Activated T-cell treated with anti-CD3 and anti-CD28 coated beads for 48 hours (primary cell): ENCODE measurements at regions not wholly inside any gene's neighbourhood (a gene's known extent, or its start where the extent isn't known, plus 50 kb on each side); places are given as distances from the start of the nearest gene placed in this dataset.
"Not testable (repeated sequence)": the region's sequence is repeated elsewhere in the genome, so short reads cannot be mapped to it uniquely, and the experiment has no call there.

Experiments
- DNase-seq: peaks from one replicate; pipeline ENCODE4 v3.0.0-alpha.2; 2020; ENCODE audit warnings: low read depth

DNA sequence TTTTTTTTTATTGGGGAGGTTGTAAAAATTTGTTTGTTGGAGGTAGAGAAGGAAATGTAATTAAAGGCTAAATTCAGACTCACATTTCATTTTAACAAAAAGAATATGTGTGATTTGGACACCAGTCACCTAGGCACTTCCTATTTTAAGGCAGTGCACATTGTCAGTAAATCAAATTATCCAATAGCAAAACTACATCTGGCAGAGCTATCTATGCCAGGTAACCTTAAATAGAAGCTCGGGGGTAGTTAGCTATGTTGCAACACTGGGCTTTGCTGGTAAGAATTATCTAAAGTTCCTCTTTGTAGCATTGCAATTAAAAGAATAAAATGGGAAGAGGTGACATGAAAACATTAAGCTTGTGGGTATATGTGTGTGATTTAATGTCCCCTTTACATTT lies 1064.4 kb upstream of the ZEB2 start:
- DNase-seq, result no peak

DNA sequence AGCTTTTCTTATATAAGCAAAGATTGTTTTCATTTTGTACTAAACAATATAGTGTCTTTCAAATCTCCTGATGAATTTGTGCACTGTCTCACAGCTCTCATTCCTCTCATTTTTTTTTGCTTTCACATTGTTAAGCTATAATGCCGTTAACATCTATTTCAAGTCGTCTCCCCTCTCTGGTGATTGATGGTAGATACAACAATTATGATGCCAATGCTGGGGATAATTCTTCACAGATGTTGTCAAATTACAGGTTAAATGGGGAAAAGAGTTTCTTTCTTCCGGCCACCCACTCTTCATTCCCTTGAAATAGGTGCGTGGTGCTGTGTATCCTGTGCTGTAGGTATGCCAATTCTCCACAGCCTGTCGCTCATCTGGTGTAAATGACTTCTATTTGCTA lies 1053.7 kb upstream of the ZEB2 start:
- DNase-seq, result no peak

DNA sequence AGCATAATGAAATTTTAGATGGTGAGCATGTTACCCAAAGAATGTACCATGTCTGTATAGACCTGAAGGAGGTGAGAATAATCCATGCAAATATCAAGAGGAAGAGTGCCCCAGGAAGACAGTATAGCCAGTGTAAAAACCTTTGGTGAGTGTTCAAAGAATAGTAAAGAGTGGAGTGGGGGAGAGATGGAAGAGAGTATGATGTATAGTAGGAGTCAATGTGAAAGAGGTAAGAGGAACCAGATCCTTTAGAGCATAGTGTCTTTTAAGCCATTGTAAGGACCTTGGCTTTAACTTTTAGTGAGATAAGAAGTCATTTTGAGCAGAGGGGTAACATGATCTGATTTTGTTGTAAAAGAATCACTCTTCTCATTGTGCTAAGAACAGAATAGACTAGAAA lies 1052.3 kb upstream of the ZEB2 start:
- no peak for DNase-seq

DNA sequence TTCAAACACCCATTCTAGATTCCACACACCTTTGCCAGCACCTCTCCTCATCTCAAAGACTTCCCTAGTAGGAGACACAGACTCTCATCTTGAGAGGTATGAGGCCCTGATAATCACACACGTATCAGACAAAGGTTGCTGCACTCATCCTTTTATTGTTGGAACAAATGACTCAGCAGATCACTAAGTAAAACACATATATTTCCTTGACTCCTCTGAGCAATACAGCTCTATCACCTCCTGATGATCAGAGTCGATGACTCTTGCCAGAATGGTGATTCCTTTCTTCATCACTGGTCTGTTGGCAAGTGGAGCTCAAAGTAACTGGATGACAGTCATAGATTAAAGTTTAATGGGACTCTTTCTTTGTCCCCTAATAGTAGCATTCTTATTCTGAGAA lies 1049.2 kb upstream of the ZEB2 start:
- DNase-seq, result no peak

DNA sequence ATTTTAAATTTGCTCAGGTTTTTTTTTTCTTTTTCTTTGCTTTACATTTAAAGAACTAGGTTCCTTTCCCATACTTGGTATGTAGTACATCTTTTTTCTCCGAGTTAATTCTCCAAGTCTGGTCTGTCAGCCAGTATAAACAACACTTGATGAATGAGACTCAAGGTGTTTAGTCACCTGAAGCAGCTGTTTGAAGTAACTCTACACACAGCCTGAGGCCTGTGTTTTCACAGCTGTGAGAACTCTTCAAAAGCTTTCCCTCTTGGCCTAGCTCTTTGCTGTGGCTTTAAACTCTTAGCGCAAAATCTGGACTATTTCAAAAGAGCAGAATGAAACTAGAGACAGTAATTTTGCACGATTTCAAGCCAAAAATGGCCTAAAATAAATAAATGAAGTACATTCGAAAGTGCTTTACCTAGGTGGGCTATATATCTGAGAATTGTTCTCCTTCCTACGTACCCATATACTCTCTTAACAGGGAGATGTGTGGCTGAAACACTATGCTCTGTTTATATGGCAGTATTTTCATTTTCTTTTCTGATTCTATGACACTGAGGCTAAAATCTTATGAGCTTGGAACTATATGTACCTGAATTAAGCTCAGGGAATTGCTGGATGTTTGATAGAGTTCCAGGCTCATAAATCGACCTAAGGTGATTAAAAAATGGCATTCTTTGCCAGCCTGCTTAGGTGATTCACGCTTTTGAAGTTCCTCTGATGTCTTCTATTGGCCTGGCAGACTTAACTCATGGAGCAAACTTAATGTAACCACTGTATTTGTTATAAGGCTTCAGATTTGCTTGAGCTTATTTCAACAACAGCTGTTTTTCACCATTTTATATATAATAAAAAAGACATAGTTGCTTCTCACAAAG lies 1044.1 kb upstream of the ZEB2 start:
- DNase-seq, result no peak

DNA sequence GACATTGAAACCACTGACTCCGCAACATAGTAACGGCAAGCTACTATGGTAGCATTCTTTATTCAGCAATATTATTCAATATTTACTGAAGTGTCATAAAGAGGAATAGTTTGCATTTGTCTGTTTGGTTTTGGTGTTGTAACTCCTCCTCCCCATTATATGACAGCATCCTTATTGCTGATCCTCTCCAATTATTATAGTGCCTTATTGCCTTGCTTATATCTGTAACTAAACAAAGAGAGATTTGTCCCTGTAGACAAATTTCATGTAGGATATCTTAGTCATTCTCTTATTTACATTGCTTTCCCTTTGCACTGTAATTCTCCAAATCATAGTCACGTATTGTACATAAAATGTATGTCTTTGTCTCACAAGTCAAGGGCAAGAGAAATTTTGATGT lies 1041.2 kb upstream of the ZEB2 start:
- no peak for DNase-seq

DNA sequence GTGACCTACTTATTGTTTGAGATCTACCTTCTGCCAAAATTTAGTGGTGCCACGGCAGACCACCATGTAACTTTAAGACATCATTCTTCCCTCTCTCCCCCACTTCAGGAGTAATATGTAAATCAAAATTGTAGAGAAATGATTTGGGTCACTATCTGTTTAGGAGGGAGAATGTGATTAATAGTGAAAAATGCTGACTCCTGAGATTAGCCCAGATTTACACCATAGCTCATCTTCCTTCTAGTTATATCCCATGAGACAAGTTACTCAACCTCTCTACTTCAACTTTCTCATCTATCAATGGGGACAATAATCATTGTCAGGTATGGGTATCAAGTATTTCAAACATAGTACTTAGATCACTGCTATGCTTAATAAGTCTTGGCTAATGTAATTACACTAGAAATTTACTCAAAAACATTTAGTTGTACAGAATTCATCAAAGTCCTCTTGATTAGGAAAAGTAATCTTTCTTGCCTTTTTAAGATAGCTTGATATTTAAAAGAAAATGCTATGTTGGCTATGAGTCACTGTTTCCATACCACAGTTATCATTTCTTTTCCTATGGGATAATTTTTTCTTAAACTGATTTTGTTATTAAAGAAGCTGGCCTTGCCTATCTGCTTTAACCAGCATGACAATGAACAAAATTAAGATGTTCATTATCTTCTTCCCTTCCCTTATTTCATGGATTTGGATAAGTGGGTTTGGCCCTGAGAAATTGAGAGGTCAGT lies 1038.9 kb upstream of the ZEB2 start:
- DNase-seq, result no peak

DNA sequence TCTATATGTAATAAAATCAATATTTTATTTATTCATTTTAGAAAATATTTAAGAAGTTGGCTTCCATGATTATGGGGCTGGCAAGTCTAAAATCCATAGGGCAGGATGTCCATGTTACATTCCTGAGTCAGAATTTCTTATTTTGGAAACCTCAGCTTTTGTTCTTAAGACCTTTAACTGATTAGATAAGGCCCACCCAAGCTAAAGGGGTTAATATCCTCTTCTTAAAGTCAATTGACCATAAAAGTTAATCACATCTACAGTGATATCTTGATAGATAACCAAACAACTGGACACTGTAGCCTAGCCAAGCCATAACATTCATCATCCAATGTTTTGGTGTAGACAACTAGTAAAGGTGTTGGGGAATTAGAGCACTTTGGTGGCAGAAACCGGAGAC lies 1035.4 kb upstream of the ZEB2 start:
- DNase-seq, result no peak

DNA sequence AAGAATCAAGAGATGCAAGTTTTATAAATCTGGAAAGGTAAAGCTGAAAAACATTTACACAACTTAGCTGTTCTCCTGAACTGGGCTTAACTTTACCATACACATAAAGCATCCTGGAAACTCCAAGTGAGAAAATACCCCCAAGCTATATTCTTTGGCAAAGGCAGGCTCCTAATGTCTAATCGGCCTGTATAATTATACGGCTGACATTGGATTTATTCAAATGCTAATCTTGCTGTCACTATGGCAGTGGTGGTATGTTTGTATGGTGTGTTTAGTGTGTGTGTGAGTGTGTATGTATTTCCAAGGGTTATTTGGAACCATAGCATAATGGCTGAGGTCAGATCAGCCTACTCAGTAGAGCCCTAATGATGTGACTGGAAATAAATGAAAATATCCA lies 1031.8 kb upstream of the ZEB2 start:
- DNase-seq, result no peak

DNA sequence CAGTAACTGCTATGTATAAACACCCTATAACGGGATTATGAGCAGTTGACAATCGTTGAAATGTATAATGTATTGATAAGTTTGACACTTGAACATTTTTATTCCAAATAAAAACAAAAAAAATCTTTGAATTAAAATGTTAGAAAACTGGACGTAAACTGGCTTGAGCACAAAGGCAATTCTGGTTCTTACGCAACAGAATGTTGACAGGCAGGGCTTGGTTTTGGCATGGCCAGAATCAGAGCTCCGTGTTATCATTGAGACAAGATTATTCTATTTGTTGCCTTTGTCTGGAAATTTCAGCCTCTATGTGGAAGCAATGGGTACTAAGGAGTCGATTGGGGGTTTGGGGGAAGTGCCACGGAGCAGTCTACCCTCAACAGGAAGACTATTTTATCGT lies 1028.6 kb upstream of the ZEB2 start:
- DNase-seq, result no peak

DNA sequence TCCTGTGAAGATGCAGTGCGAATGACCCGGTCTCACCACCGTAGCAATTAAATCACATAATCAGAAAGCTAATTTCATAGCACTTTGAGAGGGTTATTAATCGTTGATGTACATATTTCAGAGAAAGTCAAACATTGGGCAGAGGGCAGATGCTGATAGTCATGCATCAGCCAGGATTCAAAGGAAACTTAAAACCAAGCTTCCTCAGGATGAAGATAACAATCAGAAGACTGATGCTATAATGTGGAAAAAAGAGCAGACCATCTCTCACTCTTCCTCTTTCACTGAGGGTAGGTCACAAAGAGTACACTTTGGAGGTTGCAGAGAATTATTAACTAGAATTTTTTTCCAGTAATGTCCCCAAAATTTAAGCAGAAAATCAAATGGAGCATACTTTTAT lies 1027.7 kb upstream of the ZEB2 start:
- DNase-seq, result no peak

DNA sequence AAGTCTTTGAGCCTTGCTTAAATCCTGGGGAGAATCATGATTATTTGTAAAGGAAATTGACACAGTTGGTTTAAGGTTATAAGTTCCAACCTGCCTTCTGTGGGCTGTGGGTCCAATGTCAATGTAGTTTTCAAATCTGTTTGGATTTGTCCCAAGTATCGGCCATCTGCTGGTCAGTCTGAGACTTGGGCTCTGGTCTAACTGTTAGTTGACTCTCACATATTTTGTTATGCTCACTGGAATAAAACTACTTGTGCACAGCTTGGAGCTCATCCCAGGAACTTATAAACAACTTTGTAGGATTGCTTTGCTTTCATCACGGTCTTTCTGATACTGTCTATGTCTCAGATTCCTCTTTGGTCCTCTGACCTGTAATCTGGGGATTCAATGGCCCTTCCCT lies 1026.2 kb upstream of the ZEB2 start:
- no peak for DNase-seq

DNA sequence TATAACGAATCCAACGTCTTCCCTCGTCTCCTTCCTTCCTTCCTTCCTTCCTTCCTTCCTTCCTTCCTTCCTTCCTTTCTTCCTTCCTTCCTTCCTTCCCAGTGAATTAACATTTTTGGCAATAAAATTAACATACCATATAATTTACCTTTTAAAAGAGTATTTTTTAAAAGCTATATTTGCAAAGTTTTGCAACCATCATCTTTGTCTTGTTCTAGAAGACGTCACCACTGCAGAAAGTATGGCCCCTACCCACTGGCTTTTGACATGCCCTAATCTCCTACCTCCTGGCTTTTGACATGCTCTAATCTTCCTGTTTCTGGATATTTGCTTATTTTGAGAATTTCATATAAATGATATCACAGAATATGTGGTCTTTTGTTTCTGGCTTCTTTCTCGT lies 1023.9 kb upstream of the ZEB2 start:
- no peak for DNase-seq

DNA sequence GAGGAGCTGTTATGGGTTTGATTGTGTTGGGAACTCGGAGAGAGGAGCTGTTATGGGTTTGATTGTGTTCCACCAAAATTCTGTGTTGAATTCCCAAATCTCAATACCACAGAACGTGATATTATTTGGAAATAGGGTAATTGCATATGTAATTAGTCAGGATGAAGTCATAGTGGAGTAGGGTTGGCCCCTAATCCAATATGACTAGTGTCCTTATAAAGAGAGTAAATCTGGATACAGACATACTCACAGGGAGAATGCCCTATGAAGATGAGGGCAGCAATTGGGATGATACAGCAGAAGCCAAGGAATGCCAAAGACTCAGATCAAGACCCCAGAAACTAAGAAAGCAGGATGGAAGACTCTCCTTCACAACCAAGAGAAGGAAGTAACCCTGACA lies 1023.2 kb upstream of the ZEB2 start:
- DNase-seq, result no peak

DNA sequence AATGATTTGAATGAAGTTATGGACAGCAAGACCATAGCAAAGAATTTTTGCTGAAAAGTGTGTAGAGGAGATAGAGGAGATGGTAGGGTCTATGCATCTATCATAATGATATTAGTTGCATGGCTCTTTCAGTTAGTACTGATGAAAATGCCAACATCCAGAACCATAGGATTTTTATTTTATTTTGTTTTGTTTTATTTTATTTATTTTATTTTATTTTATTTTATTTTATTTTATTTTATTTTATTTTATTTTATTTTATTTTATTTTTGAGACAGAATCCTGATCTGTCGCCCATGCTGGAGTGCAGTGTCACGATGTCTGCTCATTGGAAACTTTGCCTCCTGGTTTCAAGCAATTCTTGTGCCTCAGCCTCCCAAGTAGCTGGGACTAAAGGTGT lies 1021.1 kb upstream of the ZEB2 start:
- no peak for DNase-seq

DNA sequence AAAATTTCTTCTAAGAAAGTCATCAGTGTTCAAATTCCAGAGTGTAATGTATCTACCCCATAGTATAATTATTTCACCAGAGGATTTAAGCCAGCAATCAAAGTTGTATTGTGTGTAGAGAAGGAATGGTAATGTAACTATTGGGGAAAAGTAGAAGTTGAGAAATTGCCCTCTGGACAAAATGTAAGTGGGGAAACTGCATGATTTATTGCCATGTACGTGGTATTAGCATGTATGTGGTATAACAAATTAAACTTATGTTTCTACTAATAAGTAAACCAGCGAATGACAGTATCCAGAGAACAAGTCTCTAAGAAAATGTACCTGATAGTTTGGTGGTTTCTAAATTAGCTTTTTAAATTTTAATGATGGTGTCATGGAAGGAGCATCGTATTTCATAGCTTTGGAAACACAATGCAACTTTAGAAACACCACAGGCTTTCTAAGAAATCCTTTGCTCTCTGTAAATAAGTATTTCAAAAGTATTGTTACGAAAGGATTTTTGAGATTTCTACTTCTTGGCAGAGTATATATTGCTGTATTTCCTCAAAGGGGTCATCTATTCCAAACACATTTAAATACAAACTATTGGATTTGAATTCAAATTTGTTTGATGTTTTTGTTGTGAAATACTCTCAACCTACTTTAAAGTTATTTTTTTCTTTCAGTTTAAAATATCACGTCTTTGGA lies 1018.9 kb upstream of the ZEB2 start:
- DNase-seq, result no peak

DNA sequence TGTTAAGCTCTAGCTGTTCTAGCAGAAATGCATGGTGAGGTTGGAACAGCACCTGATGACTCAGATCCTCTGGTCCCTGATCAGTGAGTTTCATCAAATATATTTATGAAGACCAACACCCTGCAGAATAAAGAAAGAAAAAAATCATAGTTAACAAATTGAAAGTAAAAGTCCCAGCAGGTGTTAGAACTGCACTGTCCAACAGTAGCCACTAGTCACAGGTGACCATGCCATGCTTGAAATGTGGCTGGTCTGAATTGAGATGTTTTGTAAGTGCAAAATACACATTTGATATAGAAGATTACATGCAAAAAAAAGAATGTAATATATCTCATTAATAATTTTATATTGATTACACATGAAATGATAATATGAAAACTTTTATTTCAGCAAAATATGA lies 1010.7 kb upstream of the ZEB2 start:
- no peak for DNase-seq

DNA sequence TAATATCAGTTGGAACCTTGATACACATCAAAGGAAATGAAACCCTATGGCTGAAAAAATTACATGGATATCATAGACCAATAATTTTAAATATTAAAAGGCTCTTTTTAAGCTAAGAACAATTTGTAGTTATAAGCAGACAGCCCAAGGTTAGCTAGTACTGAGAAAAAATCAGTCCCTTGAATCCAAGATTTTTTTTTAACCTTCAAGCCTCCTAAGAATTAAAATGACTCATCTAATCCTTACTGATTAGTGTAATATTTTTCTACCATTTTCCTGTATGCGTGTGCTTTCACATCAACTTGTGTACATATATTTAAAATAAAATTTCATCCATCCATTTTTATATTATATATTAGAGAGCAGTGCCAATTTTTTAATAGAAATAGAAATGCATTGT lies 1004.9 kb upstream of the ZEB2 start:
- DNase-seq, result no peak

DNA sequence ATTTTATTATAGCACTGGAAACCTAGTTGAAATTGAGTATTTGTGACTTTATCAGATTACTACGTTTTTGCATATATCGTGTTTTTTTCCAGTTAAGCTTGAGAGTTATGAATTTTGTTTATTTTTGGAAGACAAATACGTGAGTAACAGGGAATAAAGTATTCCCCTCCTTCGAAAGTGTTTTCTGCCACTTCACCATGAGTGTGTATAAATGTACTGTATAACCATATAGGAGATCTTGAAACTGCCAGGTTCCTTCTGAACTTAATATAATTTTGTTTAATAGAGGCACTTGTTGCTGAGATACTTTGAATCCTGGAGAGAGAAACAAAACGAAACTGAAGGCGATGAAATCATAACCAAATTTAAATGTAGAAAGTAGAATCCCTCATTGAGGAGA lies 1004.4 kb upstream of the ZEB2 start:
- no peak for DNase-seq

DNA sequence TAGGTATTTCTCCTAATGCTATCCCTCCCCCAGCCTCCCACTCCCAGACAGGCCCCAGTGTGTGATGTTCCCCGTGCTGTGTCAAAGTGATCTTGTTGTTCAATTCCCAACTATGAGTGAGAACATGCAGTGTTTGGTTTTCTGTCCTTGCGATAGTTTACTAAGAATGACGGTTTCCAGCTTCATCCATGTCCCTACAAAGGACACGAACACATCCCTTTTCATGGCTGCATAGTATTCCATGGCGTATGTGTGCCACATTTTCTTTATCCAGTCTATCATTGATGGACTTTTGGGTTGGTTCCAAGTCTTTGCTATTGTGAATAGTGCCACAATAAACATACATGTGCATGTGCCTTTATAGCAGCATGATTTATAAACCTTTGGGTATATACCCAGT lies 999.3 kb upstream of the ZEB2 start:
- DNase-seq, result not testable (repeated sequence)

DNA sequence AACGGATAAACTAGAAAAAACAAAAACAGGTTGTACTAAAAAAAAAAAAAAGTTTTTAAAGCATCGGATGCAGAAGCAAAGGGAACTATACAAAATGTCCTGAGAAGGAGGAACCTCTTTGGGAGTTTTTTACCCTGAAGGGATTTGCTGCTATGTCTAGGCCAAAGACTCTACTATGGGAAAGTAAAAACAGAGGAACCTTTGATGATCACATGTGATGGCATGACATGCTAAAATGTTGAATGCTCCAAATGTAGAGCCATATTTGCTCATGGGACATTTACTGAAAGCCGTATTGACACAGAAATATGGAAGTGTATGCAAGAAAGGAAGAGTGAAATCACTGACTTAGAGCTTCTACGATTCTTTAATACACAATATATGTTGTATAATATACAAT lies 992.0 kb upstream of the ZEB2 start:
- no peak for DNase-seq

DNA sequence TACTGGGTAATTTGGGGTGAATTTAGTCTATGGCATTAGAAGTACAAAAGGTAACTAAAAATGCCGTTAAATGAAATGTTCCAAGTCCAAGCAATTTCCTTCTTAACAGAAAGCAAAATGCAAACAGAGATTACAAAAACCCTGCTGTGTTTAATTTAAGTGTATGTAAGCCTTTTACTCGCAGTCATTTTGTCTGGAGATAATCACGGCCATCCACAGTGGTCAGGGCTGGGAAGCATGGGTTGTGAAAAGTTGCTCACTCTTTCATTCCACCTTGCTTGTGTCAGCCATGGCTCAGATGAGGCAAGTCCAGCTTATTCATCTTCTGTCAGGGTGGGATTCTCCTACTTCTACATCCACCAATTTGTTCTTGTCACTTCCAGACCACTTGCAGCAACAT lies 983.6 kb upstream of the ZEB2 start:
- no peak for DNase-seq

DNA sequence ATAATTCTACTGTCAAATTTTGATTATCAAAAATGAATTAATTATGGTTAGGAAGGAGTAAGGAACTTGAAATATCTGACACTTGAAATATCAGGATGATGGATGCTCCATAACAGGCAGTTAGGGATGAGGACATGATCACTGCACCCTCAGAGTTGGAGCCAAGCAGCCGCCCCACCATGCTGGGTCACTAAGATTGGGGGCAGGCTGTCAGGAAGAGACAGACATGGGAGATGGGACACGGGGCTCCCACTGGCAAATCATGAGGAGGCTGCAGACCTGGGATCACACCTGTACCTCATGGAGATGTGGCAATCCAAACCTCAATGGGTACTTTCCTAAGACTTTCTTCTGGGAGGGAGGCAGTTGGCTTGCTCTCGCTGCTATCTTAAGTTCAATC lies 982.0 kb upstream of the ZEB2 start:
- no peak for DNase-seq
